ENCODE measurements at regions not wholly inside any gene's neighbourhood (a gene's known extent, or its start where the extent isn't known, plus 50 kb on each side); places are given as distances from the start of the nearest gene placed in this dataset.

GRCh38 chr1:59076612-59077011 lies 220.3 kb upstream of the FGGY start:
- TF ChIP-seq CTCF (IDR thresholded peaks at IDR 0.05) (peak in 3 of 6 experiments; percentile 22 to 26 (median 24)), POLR2A (IDR thresholded peaks at IDR 0.05) (no peak)

Data from thyroid gland (tissue), 4 donors.